ENCODE measurements at regions not wholly inside any gene's neighbourhood (a gene's known extent, or its start where the extent isn't known, plus 50 kb on each side); places are given as distances from the start of the nearest gene placed in this dataset.

DNA sequence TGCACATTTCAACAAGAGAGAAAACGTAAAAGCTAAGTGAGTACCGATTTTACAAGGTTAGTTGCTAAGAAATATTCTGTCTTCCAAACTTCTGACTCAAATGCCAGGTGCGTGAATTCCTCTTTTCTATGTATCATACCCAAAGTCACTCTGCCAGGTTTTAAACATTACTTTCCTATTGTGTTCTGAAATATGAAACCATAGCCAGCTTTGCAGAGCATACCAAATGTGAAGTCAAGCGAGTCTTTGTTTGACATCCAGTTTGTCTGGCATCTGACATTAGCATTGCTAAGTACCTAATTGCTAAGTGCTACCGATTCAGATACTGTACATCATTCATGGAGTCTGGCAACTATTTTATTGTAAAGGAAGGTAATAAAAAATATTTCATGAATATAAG, 321.9 kb upstream of the GALNT5 start:
- TF ChIP-seq, protein P1, sequence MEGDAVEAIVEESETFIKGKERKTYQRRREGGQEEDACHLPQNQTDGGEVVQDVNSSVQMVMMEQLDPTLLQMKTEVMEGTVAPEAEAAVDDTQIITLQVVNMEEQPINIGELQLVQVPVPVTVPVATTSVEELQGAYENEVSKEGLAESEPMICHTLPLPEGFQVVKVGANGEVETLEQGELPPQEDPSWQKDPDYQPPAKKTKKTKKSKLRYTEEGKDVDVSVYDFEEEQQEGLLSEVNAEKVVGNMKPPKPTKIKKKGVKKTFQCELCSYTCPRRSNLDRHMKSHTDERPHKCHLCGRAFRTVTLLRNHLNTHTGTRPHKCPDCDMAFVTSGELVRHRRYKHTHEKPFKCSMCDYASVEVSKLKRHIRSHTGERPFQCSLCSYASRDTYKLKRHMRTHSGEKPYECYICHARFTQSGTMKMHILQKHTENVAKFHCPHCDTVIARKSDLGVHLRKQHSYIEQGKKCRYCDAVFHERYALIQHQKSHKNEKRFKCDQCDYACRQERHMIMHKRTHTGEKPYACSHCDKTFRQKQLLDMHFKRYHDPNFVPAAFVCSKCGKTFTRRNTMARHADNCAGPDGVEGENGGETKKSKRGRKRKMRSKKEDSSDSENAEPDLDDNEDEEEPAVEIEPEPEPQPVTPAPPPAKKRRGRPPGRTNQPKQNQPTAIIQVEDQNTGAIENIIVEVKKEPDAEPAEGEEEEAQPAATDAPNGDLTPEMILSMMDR (IDR thresholded peaks at IDR 0.05), result no peak
- no peak for TF ChIP-seq EZH2 (IDR thresholded peaks at IDR 0.05; ENCODE audit: borderline replicate concordance, insufficient read depth, low read depth, low read length, poor library complexity, severe bottlenecking)

Measured in B cell (primary cell).